ENCODE measurements at regions not wholly inside any gene's neighbourhood (a gene's known extent, or its start where the extent isn't known, plus 50 kb on each side); places are given as distances from the start of the nearest gene placed in this dataset.

GRCh38 chrX:63993936-63994335, 208.9 kb upstream of the ARHGEF9 start:
- DNase-seq: no peak
- no peaks in the 10 kb centered on the region for H3K36me3 Mint-ChIP-seq (ENCODE audit: low read depth)
- H3K4me3 Mint-ChIP-seq: no peak overlapping the region
- H3K9me3 Mint-ChIP-seq: peaks cover 9% of the 10 kb centered on the region
- no peaks in the 10 kb centered on the region for H3K27me3 Mint-ChIP-seq
- no peak overlapping the region for H3K27ac Mint-ChIP-seq
- H3K4me1 Mint-ChIP-seq: no peaks in the 10 kb centered on the region
- CTCF ChIA-PET: interaction anchor here (1.2 kb wide), 1 partner anchor 27 kb away, joined by 3 read pairs; no protein-coding TSS in a partner anchor
- POLR2A ChIA-PET: no interaction called here

DNA sequence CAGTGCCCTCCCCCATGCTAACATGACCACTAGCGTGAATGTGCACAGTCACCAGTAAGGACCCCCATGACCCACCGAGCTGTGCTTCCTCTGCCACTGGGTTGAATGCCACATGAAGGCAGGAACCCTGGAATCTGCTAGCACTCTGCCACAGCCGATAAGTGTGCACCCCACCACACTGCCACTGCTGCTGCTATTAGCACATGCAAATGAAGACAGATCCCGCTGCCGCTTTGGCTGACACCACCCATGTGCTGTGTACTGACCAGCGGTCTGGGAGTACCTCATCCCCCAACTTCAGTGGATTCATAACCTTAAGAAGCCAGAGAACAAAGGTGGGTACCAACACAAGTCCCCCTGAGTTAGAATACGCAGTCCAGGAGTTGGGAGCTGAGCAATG, 200.9 kb upstream of the ARHGEF9 start:
- no peak for DNase-seq
- ChIA-PET POLR2A (no interaction called here), CTCF (no interaction called here)
- Mint-ChIP-seq H3K4me3 (no peak overlapping the region), H3K27me3 (no peaks in the 10 kb centered on the region), H3K9me3 (no peaks in the 10 kb centered on the region), H3K4me1 (no peaks in the 10 kb centered on the region), H3K27ac (no peak overlapping the region), H3K36me3 (ENCODE audit: low read depth) (no peaks in the 10 kb centered on the region)

GRCh38 chrX:63979480-63979879, 194.5 kb upstream of the ARHGEF9 start:
- CTCF ChIA-PET: no interaction called here
- POLR2A ChIA-PET: no interaction called here
- H3K27me3 Mint-ChIP-seq: no peaks in the 10 kb centered on the region
- H3K9me3 Mint-ChIP-seq: peaks cover 2% of the 10 kb centered on the region
- DNase-seq: no peak
- H3K27ac Mint-ChIP-seq: no peak overlapping the region
- no peak overlapping the region for H3K4me3 Mint-ChIP-seq
- no peaks in the 10 kb centered on the region for H3K36me3 Mint-ChIP-seq (ENCODE audit: low read depth)
- no peaks in the 10 kb centered on the region for H3K4me1 Mint-ChIP-seq

DNA sequence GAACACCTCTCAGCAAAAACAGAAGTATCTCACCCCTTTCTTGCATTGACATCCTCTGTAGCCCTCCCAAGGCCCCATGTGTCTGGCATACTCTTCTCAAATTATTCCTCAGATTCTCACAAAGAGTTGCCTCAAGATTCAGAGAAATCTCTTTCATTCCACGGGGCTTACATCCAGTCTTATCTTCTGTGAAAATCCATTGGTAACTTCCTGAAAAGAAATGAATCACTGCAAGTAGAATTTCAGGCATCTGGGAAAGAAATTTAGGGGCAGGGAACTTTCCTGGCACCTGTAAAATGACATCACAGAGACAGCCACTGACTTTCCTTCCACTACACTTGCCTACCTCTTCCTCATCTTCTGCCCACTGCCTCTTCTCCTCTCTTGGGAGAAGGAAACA, 182.5 kb upstream of the ARHGEF9 start:
- Mint-ChIP-seq H3K36me3 (ENCODE audit: low read depth) (no peaks in the 10 kb centered on the region), H3K4me3 (no peak overlapping the region), H3K27me3 (no peaks in the 10 kb centered on the region), H3K4me1 (no peaks in the 10 kb centered on the region), H3K9me3 (peaks cover 9% of the 10 kb centered on the region), H3K27ac (no peak overlapping the region)
- POLR2A ChIA-PET: no interaction called here
- CTCF ChIA-PET: no interaction called here
- no peak for DNase-seq

GRCh38 chrX:63963095-63963784, 178.2 kb upstream of the ARHGEF9 start:
- Mint-ChIP-seq H3K4me1 (no peaks in the 10 kb centered on the region), H3K9me3 (peaks cover 13% of the 10 kb centered on the region), H3K27me3 (no peaks in the 10 kb centered on the region), H3K4me3 (no peak overlapping the region), H3K27ac (no peak overlapping the region), H3K36me3 (ENCODE audit: low read depth) (no peaks in the 10 kb centered on the region)
- DNase-seq: no peak
- ChIA-PET CTCF (no interaction called here), POLR2A (no interaction called here)

DNA sequence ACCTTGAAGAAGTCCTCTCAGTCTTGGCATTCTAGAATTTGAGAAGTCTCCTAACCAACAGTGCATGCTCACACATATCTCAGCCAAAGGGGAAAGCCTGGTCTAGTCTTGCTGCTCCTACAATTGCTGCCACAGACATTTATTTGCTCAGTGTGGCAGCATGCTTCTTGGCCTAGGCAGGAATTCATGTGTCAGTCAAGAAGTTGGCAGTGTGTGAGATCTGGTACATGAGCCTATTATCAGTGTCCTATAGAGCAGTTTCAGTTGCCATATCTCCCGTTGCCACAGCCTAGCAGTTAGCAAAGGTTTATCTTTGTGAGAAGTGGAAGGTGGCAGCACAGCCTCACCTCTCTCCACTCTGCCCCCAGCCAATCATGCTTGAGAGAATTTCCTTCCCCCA, 176.9 kb upstream of the ARHGEF9 start:
- ChIA-PET CTCF (no interaction called here), POLR2A (no interaction called here)
- no peak overlapping the region for H3K27ac Mint-ChIP-seq
- H3K4me3 Mint-ChIP-seq: no peak overlapping the region
- peaks cover 10% of the 10 kb centered on the region for H3K9me3 Mint-ChIP-seq
- no peaks in the 10 kb centered on the region for H3K27me3 Mint-ChIP-seq
- no peak for DNase-seq
- H3K4me1 Mint-ChIP-seq: no peaks in the 10 kb centered on the region
- no peaks in the 10 kb centered on the region for H3K36me3 Mint-ChIP-seq (ENCODE audit: low read depth)

GRCh38 chrX:63959975-63960374, 175.0 kb upstream of the ARHGEF9 start:
- POLR2A ChIA-PET: no interaction called here
- H3K4me3 Mint-ChIP-seq: no peak overlapping the region
- DNase-seq: no peak
- no peak overlapping the region for H3K27ac Mint-ChIP-seq
- no peaks in the 10 kb centered on the region for H3K36me3 Mint-ChIP-seq (ENCODE audit: low read depth)
- no peaks in the 10 kb centered on the region for H3K4me1 Mint-ChIP-seq
- no peaks in the 10 kb centered on the region for H3K27me3 Mint-ChIP-seq
- peaks cover 5% of the 10 kb centered on the region for H3K9me3 Mint-ChIP-seq
- CTCF ChIA-PET: no interaction called here

DNA sequence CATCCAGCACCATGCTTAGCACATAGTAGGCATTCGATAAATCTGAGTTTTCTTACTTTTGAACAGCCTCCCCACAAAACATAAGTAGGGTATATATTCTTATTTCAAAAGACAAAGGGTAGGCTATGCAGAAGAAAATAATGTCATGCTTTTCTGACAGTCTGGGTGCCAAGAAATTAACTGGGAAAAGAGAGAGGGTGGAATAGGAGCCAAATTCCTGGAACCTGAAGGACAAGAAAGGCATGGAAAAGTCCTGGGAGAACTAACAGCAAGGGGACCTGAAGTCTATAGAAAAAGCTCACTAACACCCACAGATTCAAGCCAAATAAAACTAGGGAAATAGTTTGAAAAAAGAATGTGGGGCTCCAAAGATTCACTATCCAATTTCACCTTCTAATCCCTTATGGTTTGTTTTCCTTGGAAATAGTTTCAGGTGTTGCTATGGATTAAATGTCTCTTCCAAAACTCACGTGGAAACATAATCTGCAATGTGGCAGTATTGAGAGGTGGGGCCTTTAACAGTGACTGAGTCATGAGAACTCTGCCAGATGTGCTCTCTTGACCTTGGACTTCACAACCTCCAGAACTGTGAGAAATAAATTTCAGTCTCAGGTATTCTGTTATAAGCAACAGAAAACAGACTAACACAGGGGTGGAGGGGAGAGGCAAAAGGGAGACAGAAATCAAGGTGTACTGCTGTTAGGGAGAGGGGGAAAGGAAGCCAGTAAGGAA, 173.3 kb upstream of the ARHGEF9 start:
- Mint-ChIP-seq H3K4me3 (no peak overlapping the region), H3K9me3 (peaks cover 9% of the 10 kb centered on the region), H3K27me3 (no peaks in the 10 kb centered on the region), H3K36me3 (ENCODE audit: low read depth) (no peaks in the 10 kb centered on the region), H3K27ac (no peak overlapping the region), H3K4me1 (no peaks in the 10 kb centered on the region)
- DNase-seq: no peak
- POLR2A ChIA-PET: no interaction called here
- CTCF ChIA-PET: no interaction called here

DNA sequence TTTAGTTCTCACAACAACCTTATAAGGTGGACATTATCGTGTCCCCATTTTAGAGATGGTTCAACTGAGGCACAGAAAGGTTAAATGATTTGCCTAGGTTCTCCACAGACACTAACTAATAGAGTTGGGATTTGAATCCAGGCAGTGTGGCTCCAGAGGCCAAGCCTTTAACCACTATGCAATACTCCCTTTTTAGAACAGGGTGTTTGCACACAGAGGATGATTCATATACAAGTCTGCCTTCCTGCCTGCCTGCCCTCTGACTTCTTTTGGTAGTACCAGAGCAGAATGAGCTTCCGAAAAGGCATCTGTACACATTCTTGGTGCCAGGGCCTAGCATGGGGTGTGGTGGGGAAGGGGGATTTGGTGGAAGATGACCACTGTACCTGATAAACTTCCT, 150.8 kb upstream of the ARHGEF9 start:
- no peaks in the 10 kb centered on the region for H3K36me3 Mint-ChIP-seq (ENCODE audit: low read depth)
- H3K9me3 Mint-ChIP-seq: no peaks in the 10 kb centered on the region
- no peaks in the 10 kb centered on the region for H3K4me1 Mint-ChIP-seq

GRCh38 chrX:63934791-63935190, 149.8 kb upstream of the ARHGEF9 start:
- H3K27ac Mint-ChIP-seq: no peak overlapping the region
- DNase-seq: no peak
- no peaks in the 10 kb centered on the region for H3K36me3 Mint-ChIP-seq (ENCODE audit: low read depth)
- H3K9me3 Mint-ChIP-seq: no peaks in the 10 kb centered on the region
- H3K4me1 Mint-ChIP-seq: no peaks in the 10 kb centered on the region
- ChIA-PET POLR2A (no interaction called here), CTCF (no interaction called here)
- no peaks in the 10 kb centered on the region for H3K27me3 Mint-ChIP-seq
- no peak overlapping the region for H3K4me3 Mint-ChIP-seq

More for the DNA sequence above, 150.8 kb upstream of the ARHGEF9 start:
- no peak for DNase-seq
- no peak overlapping the region for H3K27ac Mint-ChIP-seq
- ChIA-PET CTCF (no interaction called here), POLR2A (no interaction called here)
- no peak overlapping the region for H3K4me3 Mint-ChIP-seq
- no peaks in the 10 kb centered on the region for H3K27me3 Mint-ChIP-seq

GRCh38 chrX:63934160-63934559, 149.1 kb upstream of the ARHGEF9 start:
- H3K27me3 Mint-ChIP-seq: no peaks in the 10 kb centered on the region
- no peaks in the 10 kb centered on the region for H3K36me3 Mint-ChIP-seq (ENCODE audit: low read depth)
- H3K9me3 Mint-ChIP-seq: no peaks in the 10 kb centered on the region
- no peak for DNase-seq
- H3K4me3 Mint-ChIP-seq: no peak overlapping the region
- CTCF ChIA-PET: no interaction called here
- POLR2A ChIA-PET: no interaction called here
- H3K4me1 Mint-ChIP-seq: no peaks in the 10 kb centered on the region
- H3K27ac Mint-ChIP-seq: no peak overlapping the region

DNA sequence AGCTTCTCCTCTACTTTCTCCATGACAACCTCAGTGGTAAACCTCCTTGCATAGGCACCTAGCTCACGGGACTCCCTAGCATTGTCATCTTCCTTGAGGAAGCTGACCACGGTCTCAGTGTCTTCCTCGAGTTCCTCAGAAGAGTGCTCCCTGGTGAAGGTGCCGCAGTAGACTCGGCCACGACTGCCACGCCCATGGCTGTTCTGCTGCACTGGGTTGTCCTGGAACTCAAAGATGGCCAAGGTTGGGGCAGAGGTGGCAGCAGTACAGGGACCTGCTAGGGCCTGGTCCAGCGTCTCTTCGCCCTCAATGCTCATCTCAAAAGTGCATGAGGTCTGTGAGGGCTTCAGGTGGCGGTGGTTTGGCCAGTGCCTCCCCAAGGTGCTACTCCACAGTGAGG, 147.9 kb upstream of the ARHGEF9 start:
- H3K4me3 Mint-ChIP-seq: no peak overlapping the region
- no peak overlapping the region for H3K27ac Mint-ChIP-seq
- ChIA-PET POLR2A (no interaction called here), CTCF (no interaction called here)
- peaks cover 3% of the 10 kb centered on the region for H3K9me3 Mint-ChIP-seq
- H3K36me3 Mint-ChIP-seq (ENCODE audit: low read depth): no peaks in the 10 kb centered on the region
- H3K27me3 Mint-ChIP-seq: no peaks in the 10 kb centered on the region
- no peaks in the 10 kb centered on the region for H3K4me1 Mint-ChIP-seq
- DNase-seq: no peak

DNA sequence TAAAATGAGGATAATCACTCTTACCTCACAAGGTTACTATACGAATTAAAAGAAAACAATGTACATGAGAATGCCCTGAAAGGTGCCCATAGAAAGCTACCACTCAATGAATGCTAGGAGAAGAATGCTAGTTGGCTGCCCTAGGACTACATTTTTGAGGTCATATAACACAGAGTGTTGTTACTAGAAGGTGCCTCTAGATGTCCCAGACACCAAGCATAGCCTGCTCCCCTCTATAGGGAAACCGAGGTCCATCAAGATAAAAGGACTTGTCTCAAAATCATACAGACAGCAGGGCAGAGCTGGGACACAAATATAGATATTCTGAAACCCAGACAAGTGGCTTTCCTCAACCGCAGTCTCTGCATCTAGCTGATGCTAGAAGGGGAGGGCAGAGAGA, 147.0 kb upstream of the ARHGEF9 start:
- no peaks in the 10 kb centered on the region for H3K27me3 Mint-ChIP-seq
- CTCF ChIA-PET: no interaction called here
- no peak overlapping the region for H3K4me3 Mint-ChIP-seq
- no peaks in the 10 kb centered on the region for H3K4me1 Mint-ChIP-seq
- H3K36me3 Mint-ChIP-seq (ENCODE audit: low read depth): no peaks in the 10 kb centered on the region
- POLR2A ChIA-PET: no interaction called here
- H3K9me3 Mint-ChIP-seq: peaks cover 3% of the 10 kb centered on the region
- H3K27ac Mint-ChIP-seq: no peak overlapping the region
- no peak for DNase-seq

GRCh38 chrX:63930140-63930539, 145.1 kb upstream of the ARHGEF9 start:
- H3K36me3 Mint-ChIP-seq (ENCODE audit: low read depth): no peaks in the 10 kb centered on the region

More at GRCh38 chrX:63930140-63930539, 145.1 kb upstream of the ARHGEF9 start:
- CTCF ChIA-PET: interaction anchor here (0.6 kb wide), 1 partner anchor 1037 kb away, joined by 3 read pairs; no protein-coding TSS in a partner anchor
- POLR2A ChIA-PET: no interaction called here
- Mint-ChIP-seq H3K4me3 (no peak overlapping the region), H3K4me1 (no peaks in the 10 kb centered on the region), H3K27ac (no peak overlapping the region), H3K27me3 (no peaks in the 10 kb centered on the region), H3K9me3 (peaks cover 7% of the 10 kb centered on the region)
- DNase-seq: no peak

All from activated CD4-positive, alpha-beta T cell treated with anti-CD3 and anti-CD28 coated beads, Interleukin-2, amount 10 ng/mL, durations not matched to agents 7 days and 5 days (primary cell).